ENCODE measurements at regions not wholly inside any gene's neighbourhood (a gene's known extent, or its start where the extent isn't known, plus 50 kb on each side); places are given as distances from the start of the nearest gene placed in this dataset.

DNA sequence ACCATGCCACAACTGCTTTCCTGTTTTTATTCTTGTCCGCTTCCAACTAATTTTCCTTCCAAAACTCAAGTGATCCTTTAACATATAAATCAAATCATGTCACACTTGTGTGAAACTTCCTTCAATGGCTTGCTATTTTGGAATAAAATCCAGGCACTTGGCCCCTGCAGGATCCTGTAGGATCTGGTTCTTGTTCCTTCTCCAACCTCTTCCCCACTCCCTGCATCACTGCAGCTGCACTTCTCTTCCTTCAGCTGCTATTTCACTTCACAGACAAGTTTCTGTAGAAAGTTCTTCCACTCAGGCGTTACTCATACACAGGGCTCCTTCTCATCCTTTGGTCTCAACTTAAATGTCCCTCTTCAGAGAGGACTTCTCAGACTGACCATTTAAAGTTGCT lies 239.7 kb upstream of the BTG1 start:
- no peak for TF ChIP-seq POLR2A (IDR thresholded peaks at IDR 0.05)
- TF ChIP-seq, protein P1, sequence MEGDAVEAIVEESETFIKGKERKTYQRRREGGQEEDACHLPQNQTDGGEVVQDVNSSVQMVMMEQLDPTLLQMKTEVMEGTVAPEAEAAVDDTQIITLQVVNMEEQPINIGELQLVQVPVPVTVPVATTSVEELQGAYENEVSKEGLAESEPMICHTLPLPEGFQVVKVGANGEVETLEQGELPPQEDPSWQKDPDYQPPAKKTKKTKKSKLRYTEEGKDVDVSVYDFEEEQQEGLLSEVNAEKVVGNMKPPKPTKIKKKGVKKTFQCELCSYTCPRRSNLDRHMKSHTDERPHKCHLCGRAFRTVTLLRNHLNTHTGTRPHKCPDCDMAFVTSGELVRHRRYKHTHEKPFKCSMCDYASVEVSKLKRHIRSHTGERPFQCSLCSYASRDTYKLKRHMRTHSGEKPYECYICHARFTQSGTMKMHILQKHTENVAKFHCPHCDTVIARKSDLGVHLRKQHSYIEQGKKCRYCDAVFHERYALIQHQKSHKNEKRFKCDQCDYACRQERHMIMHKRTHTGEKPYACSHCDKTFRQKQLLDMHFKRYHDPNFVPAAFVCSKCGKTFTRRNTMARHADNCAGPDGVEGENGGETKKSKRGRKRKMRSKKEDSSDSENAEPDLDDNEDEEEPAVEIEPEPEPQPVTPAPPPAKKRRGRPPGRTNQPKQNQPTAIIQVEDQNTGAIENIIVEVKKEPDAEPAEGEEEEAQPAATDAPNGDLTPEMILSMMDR (IDR thresholded peaks at IDR 0.05), result no peak

Data from thyroid gland (tissue), 4 donors.